ENCODE measurements at regions not wholly inside any gene's neighbourhood (a gene's known extent, or its start where the extent isn't known, plus 50 kb on each side); places are given as distances from the start of the nearest gene placed in this dataset.
"Not testable (repeated sequence)": the region's sequence is repeated elsewhere in the genome, so short reads cannot be mapped to it uniquely, and the experiment has no call there.

GRCh38 chr9:102436599-102436998, 558.5 kb upstream of the CYLC2 start:
- TF ChIP-seq, protein P1, sequence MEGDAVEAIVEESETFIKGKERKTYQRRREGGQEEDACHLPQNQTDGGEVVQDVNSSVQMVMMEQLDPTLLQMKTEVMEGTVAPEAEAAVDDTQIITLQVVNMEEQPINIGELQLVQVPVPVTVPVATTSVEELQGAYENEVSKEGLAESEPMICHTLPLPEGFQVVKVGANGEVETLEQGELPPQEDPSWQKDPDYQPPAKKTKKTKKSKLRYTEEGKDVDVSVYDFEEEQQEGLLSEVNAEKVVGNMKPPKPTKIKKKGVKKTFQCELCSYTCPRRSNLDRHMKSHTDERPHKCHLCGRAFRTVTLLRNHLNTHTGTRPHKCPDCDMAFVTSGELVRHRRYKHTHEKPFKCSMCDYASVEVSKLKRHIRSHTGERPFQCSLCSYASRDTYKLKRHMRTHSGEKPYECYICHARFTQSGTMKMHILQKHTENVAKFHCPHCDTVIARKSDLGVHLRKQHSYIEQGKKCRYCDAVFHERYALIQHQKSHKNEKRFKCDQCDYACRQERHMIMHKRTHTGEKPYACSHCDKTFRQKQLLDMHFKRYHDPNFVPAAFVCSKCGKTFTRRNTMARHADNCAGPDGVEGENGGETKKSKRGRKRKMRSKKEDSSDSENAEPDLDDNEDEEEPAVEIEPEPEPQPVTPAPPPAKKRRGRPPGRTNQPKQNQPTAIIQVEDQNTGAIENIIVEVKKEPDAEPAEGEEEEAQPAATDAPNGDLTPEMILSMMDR (IDR thresholded peaks at IDR 0.05) = not testable (repeated sequence)
- TF ChIP-seq POLR2AphosphoS5 (IDR thresholded peaks at IDR 0.05) = not testable (repeated sequence)
